ACC112 (cell line): ENCODE measurements at regions not wholly inside any gene's neighbourhood (a gene's known extent, or its start where the extent isn't known, plus 50 kb on each side); places are given as distances from the start of the nearest gene placed in this dataset.

Experiments
- H2AFZ ChIP-seq: fragments of 200-600 bp; sonication (generic); one replicate; pipeline ENCODE4 v1.6.0; 2017; ENCODE audit warnings: antibody characterized with exemption, low read length; ENCODE audit not compliant: unreplicated experiment
- H3K27ac ChIP-seq: fragments of 200-600 bp; sonication (generic); 2 replicates; pipeline ENCODE4 v1.5.1; 2014; ENCODE audit warnings: low read depth, mild to moderate bottlenecking, antibody characterized with exemption, low read length, moderate library complexity
- H3K27me3 ChIP-seq: fragments of 200-600 bp; sonication (generic); 2 replicates; pipeline ENCODE4 v1.6.1; 2014; ENCODE audit warnings: mild to moderate bottlenecking, antibody characterized with exemption, low read length, moderate library complexity, mixed read lengths; ENCODE audit not compliant: insufficient read depth
- H3K36me3 ChIP-seq: fragments of 200-600 bp; sonication (generic); 2 replicates; pipeline ENCODE4 v1.6.1; 2016; ENCODE audit warnings: mild to moderate bottlenecking, antibody characterized with exemption, low read length, moderate library complexity, mixed read lengths; ENCODE audit not compliant: insufficient read depth
- H3K4me1 ChIP-seq: fragments of 200-600 bp; sonication (generic); one replicate; pipeline ENCODE4 v1.6.1; 2016; ENCODE audit warnings: low read length, mixed read lengths; ENCODE audit not compliant: insufficient read depth, unreplicated experiment, control insufficient read depth
- H3K4me3 ChIP-seq: fragments of 200-600 bp; sonication (generic); 2 replicates; pipeline ENCODE4 v1.5.1; 2014; ENCODE audit warnings: mild to moderate bottlenecking, low read depth, low read length
- H3K79me2 ChIP-seq: fragments of 200-600 bp; sonication (generic); one replicate; pipeline ENCODE4 v1.6.0; 2016; ENCODE audit warnings: low read length; ENCODE audit not compliant: control insufficient read depth, unreplicated experiment, insufficient read depth

DNA sequence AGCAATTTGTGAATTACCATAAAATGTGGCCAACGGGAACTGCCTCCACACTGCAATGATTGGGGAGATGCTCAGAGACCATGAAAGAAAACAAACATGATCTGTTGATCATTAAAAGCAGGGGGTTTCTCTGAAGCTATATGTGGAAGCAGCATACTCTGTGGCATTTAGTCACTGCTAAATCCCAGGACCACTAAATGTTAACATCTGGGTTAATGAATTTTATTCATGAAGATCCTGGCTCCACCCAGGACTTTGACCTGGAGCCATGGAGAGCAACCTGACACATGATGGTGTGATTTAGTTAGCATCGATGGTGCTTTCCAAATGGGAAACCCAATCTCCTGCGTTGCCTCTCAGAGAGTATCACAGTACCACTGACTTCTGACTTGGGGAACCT is 497.8 kb downstream of the AGTPBP1 start:
- peaks cover 15% of the 10 kb centered on the region for H3K27me3 ChIP-seq
- no peaks in the 10 kb centered on the region for H3K79me2 ChIP-seq
- no peak overlapping the region for H3K4me3 ChIP-seq
- peaks cover 8% of the 10 kb centered on the region for H3K4me1 ChIP-seq
- H3K27ac ChIP-seq = no peak overlapping the region
- H3K36me3 ChIP-seq = no peaks in the 10 kb centered on the region
- no peak overlapping the region for H2AFZ ChIP-seq

- no peaks in the 10 kb centered on the region for H3K36me3 ChIP-seq
- no peak overlapping the region for H3K27ac ChIP-seq
- H3K4me1 ChIP-seq = no peaks in the 10 kb centered on the region
- no peak overlapping the region for H3K4me3 ChIP-seq
- H3K79me2 ChIP-seq = no peaks in the 10 kb centered on the region
- peaks cover 33% of the 10 kb centered on the region for H3K27me3 ChIP-seq
- no peak overlapping the region for H2AFZ ChIP-seq
Measured at GRCh38 chr9:85237478-85237877, 504.3 kb downstream of the AGTPBP1 start.

GRCh38 chr9:85230081-85230480 is 511.7 kb downstream of the AGTPBP1 start:
- Histone ChIP-seq H2AFZ (no peak overlapping the region), H3K4me3 (no peak overlapping the region), H3K4me1 (peaks cover 10% of the 10 kb centered on the region), H3K79me2 (no peaks in the 10 kb centered on the region), H3K27ac (no peak overlapping the region), H3K27me3 (peaks cover 5% of the 10 kb centered on the region; the same call in 1 of the 2 replicates), H3K36me3 (no peaks in the 10 kb centered on the region)

DNA sequence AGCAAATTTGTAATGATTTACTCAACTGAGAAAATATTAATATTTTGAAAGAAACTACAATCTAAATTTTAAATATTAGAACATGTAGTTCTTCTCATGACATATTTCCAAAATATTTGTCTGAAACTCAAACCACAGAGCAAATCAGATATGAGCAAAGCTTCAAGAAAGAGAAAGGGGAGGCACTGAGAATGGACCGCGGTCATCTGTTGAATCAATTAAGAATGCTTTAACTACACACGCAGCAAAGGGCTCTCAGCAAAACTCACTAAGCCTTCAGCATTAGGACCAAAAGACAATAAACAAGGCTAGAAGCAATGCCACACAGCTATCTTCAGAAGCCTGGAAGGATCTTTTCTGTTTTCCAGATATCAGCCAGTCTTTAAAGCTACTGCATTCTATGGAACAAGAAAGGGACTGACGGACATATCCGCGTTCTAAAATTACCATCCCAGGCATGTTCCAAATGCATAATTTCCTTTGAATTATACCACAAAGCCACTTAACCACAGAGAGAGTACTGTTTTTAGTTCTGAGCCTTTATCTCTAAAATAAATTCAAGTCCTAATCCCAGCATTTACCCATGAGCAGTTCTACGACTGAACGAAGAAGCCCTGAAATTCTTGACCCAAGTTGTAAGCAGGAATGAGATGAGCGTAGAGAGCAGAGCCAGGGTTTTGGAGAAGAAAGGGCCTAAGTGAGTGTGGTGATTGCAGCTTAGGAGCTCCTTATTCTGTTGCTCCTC is 513.5 kb downstream of the AGTPBP1 start:
- Histone ChIP-seq H3K27ac (no peak overlapping the region), H3K79me2 (no peaks in the 10 kb centered on the region), H3K36me3 (no peaks in the 10 kb centered on the region), H3K27me3 (no peaks in the 10 kb centered on the region), H3K4me1 (peaks cover 26% of the 10 kb centered on the region), H2AFZ (no peak overlapping the region), H3K4me3 (no peak overlapping the region)

GRCh38 chr9:85225180-85225579 is 516.6 kb downstream of the AGTPBP1 start:
- Histone ChIP-seq H2AFZ (no peak overlapping the region), H3K4me3 (peak overlapping the region; percentile 8; the same call in 1 of the 2 replicates), H3K36me3 (no peaks in the 10 kb centered on the region), H3K27ac (peak overlapping the region; percentile 82), H3K27me3 (no peaks in the 10 kb centered on the region), H3K4me1 (peaks cover 30% of the 10 kb centered on the region), H3K79me2 (no peaks in the 10 kb centered on the region)

DNA sequence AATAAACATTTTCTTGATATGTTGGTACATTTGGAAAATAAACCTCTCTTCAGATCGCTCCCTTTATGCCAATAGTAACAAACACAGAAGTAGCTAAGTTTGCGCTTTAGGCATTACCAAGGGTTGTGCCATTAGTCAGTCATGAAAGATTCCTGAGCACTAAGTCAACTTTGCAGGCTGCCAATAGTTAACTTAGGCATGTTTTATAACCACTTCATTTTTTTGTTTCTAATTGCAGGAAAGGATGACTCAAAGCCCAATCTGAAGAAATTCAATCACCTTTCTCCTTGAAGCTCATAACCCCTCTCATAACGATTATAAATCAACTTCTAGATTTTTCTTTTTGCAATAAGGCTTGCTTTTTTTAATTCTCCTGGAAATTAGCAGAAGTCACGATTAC is 517.0 kb downstream of the AGTPBP1 start:
- Histone ChIP-seq H3K27me3 (no peaks in the 10 kb centered on the region), H3K36me3 (no peaks in the 10 kb centered on the region), H2AFZ (no peak overlapping the region), H3K27ac (peak overlapping the region; percentile 82), H3K4me3 (peak overlapping the region; percentile 43; the same call in 1 of the 2 replicates), H3K4me1 (peaks cover 30% of the 10 kb centered on the region), H3K79me2 (no peaks in the 10 kb centered on the region)

DNA sequence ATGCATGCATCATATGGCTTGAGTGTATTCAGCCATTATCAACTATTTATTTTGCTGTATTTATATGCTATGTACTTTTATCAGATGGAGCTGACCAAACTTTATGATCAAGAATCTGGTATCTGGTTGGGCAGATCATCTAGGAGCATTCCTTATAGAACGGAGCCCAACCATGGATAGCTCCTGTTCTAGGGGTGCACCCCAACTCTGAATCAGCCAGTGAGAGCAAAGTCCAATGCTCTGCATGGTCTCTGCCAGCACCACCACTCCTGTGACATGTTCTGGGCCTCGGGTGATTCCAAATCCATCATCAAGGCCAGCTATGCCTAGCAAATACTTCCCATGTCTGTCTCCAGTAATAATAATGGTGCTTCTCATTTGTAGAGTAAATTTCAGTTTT is 517.5 kb downstream of the AGTPBP1 start:
- Histone ChIP-seq H3K4me3 (peak overlapping the region; percentile 43; the same call in 1 of the 2 replicates), H2AFZ (no peak overlapping the region), H3K27ac (peak overlapping the region; percentile 82), H3K79me2 (no peaks in the 10 kb centered on the region), H3K4me1 (peaks cover 30% of the 10 kb centered on the region), H3K27me3 (no peaks in the 10 kb centered on the region), H3K36me3 (no peaks in the 10 kb centered on the region)

DNA sequence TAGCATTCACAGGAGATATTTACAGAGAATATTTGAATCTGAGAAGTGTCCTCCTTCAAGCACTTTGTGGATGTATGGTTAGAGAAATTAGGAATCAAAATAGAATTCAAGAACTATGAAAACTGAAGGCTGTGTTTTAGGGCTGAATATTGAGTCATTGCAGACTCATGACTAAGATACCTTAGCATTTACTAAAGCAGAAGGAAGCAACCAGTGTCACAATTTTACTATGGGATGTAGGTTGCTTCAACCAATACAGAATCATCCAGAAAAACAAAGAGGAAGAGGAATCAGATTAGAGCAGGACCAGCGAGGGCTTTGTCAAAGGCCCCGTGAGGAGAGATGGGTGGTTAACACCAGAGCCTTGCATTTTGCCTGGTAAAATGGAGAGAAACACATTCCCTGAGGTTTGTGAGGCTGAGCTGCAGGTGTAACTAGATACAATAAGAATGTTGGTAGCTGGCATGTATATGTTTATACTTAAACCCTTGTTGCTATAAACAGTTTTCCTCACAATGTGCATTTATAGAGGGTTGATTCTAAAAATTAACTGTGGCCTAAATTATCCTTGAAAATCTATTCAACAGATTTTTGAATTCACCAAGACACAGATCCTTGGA is 518.1 kb downstream of the AGTPBP1 start:
- Histone ChIP-seq H3K27ac (peak overlapping the region; percentile 82), H3K27me3 (no peaks in the 10 kb centered on the region), H2AFZ (no peak overlapping the region), H3K4me3 (no peak overlapping the region), H3K79me2 (no peaks in the 10 kb centered on the region), H3K4me1 (peaks cover 30% of the 10 kb centered on the region), H3K36me3 (no peaks in the 10 kb centered on the region)

DNA sequence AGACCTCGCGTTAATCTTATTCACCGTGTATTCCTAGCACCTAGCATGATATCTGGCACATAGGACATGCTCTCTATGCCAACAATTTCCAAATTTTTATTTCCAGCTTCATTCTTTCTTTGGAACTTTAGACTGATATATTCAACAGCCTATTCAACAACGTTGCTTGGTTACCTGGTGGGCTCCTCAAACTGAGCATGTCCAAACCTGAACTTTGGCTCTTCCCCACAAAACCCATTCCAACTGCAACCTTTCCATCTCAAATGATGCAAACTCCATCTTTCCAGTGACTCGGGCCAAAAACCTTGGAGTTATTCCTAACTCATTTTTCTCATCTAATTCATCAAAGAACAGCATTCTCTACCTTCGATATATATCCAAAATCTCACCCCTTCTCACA is 525.2 kb downstream of the AGTPBP1 start:
- Histone ChIP-seq H3K36me3 (no peaks in the 10 kb centered on the region), H2AFZ (no peak overlapping the region), H3K4me1 (peaks cover 27% of the 10 kb centered on the region), H3K27ac (no peak overlapping the region), H3K4me3 (no peak overlapping the region), H3K79me2 (no peaks in the 10 kb centered on the region), H3K27me3 (no peaks in the 10 kb centered on the region)

DNA sequence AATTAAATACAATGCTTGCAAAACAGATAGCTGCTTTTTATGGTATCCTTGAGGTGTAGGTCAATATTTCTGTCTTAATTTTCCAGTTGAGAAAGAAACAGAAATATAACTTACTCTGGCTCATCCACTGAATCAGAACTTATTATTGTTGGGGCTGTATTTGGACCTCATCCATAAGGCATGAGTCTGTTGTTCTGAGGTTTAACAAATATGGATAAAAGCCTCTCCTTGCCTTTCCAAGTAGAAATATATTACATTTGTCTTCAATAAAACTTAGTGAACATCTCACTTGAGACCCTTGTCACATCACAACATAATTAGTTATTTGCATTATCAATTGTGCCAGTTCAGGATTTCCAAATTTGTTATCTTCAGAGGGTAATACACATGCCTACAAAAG is 525.8 kb downstream of the AGTPBP1 start:
- no peak overlapping the region for H3K4me3 ChIP-seq
- no peak overlapping the region for H3K27ac ChIP-seq
- H3K27me3 ChIP-seq = no peaks in the 10 kb centered on the region
- H2AFZ ChIP-seq = no peak overlapping the region
- no peaks in the 10 kb centered on the region for H3K79me2 ChIP-seq
- no peaks in the 10 kb centered on the region for H3K36me3 ChIP-seq
- H3K4me1 ChIP-seq = peaks cover 27% of the 10 kb centered on the region

DNA sequence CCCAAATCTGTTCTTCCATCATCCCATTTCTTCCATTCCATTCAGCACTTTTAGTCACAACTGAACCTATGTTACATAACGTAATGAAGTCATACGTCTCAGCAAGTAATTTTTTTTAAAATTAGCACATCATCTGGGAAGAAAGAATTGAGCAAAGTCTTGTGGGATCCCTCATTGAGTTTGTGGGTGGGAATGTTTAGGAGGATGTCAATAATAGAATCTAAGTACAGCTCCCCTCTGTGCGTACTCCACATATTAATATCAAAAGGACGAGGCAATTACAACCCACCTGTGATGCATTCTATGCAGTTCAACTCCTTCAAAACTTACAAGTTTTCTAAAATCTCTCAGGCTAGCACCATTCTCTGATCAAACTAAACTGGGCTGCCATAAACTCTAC is 526.3 kb downstream of the AGTPBP1 start:
- H3K27ac ChIP-seq = no peak overlapping the region
- no peak overlapping the region for H3K4me3 ChIP-seq
- no peak overlapping the region for H2AFZ ChIP-seq
- H3K27me3 ChIP-seq = no peaks in the 10 kb centered on the region
- no peaks in the 10 kb centered on the region for H3K79me2 ChIP-seq
- no peaks in the 10 kb centered on the region for H3K36me3 ChIP-seq
- H3K4me1 ChIP-seq = peaks cover 27% of the 10 kb centered on the region
